ENCODE measurements at regions not wholly inside any gene's neighbourhood (a gene's known extent, or its start where the extent isn't known, plus 50 kb on each side); places are given as distances from the start of the nearest gene placed in this dataset.

DNA sequence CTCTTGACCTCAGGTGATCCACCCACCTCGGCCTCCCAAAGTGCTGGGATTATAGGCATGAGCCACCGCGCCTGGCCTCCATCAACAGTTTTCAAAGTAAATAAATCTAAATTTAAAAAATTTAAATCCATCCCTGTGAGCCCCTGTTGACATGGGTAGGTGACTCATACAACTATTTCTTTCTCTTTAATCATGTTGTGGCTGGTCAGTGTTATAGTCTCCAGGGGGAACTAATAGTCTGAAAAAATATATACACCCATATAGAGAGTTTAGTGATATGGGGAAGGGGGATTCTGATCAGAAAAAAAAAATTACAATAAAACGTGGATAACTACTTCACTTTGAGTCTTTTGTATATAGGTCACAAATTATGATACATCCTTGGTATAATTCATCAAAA lies 159.2 kb downstream of the ZNF608 start:
- TF ChIP-seq GATA2 (IDR thresholded peaks at IDR 0.05; ENCODE audit: low read depth, low read length) (no peak), GATA3 (IDR thresholded peaks at IDR 0.05; ENCODE audit: low read depth, low read length) (no peak)

Data from SH-SY5Y (cell line).